ENCODE measurements at regions not wholly inside any gene's neighbourhood (a gene's known extent, or its start where the extent isn't known, plus 50 kb on each side); places are given as distances from the start of the nearest gene placed in this dataset.
A peak's percentile ranks its signal among the peaks of the same experiment; 100 is the strongest.

GRCh38 chr6:18973251-18973650 is 586.1 kb downstream of the RNF144B start:
- no peak for DNase-seq

- DNase-seq: no peak
These were observed 588.9 kb downstream of the RNF144B start for GRCh38 chr6:18976091-18976490.

- DNase-seq: no peak
These were observed 589.8 kb downstream of the RNF144B start for GRCh38 chr6:18976966-18977365.

GRCh38 chr6:18978337-18979128 is 591.4 kb downstream of the RNF144B start:
- no peak for DNase-seq

GRCh38 chr6:18985061-18985460 is 597.9 kb downstream of the RNF144B start:
- no peak for DNase-seq

- no peak for DNase-seq
These were observed 598.8 kb downstream of the RNF144B start for GRCh38 chr6:18985996-18986395.

GRCh38 chr6:18988636-18989035 is 601.5 kb downstream of the RNF144B start:
- DNase-seq: no peak

GRCh38 chr6:18990059-18990978 is 603.2 kb downstream of the RNF144B start:
- no peak for DNase-seq

- DNase-seq: peak in 1 of 2 experiments; percentile 46
These were observed 610.3 kb downstream of the RNF144B start for GRCh38 chr6:18997375-18997826.

GRCh38 chr6:19002976-19003560 is 615.9 kb downstream of the RNF144B start:
- DNase-seq: no peak

- no peak for DNase-seq
These were observed 617.0 kb downstream of the RNF144B start for GRCh38 chr6:19004176-19004575.

GRCh38 chr6:19009769-19010168 is 622.6 kb downstream of the RNF144B start:
- no peak for DNase-seq

GRCh38 chr6:19013026-19013705 is 626.0 kb downstream of the RNF144B start:
- DNase-seq: no peak

GRCh38 chr6:19024737-19025136 is 637.6 kb downstream of the RNF144B start:
- DNase-seq: peak in 1 of 2 experiments; percentile 36

GRCh38 chr6:19028201-19028600 is 641.1 kb downstream of the RNF144B start:
- no peak for DNase-seq

GRCh38 chr6:19032591-19033295 is 645.6 kb downstream of the RNF144B start:
- DNase-seq: no peak

- DNase-seq: no peak
These were observed 646.5 kb downstream of the RNF144B start for GRCh38 chr6:19033683-19034082.

GRCh38 chr6:19034986-19035385 is 647.8 kb downstream of the RNF144B start:
- no peak for DNase-seq

- DNase-seq: no peak
These were observed 648.5 kb downstream of the RNF144B start for GRCh38 chr6:19035461-19036195.

GRCh38 chr6:19036196-19036555 is 649.0 kb downstream of the RNF144B start:
- no peak for DNase-seq

- DNase-seq: no peak
These were observed 650.5 kb downstream of the RNF144B start for GRCh38 chr6:19037607-19038006.
